NB4 (cell line): ENCODE measurements at regions not wholly inside any gene's neighbourhood (a gene's known extent, or its start where the extent isn't known, plus 50 kb on each side); places are given as distances from the start of the nearest gene placed in this dataset.

ENCODE experiments used
- DNase-seq: peaks from one replicate; pipeline ENCODE4 v3.0.0; 2010; ENCODE audit warnings: low read depth
- H3K4me3 ChIP-seq: one replicate; pipeline ENCODE4 v1.5.1; 2011; ENCODE audit warnings: mild to moderate bottlenecking, low read depth, low read length, moderate library complexity
- MAX ChIP-seq: IDR thresholded peaks from 2 replicates; pipeline ENCODE4 v1.6.1; 2011; ENCODE audit warnings: low read depth, low read length
- MYC ChIP-seq: IDR thresholded peaks from 2 replicates; pipeline ENCODE4 v1.6.1; 2011; ENCODE audit warnings: low read depth, low read length
- POLR2A ChIP-seq: IDR thresholded peaks from 2 replicates; pipeline ENCODE4 v1.6.1; 2011; ENCODE audit warnings: mild to moderate bottlenecking; ENCODE audit not compliant: insufficient read length; ENCODE audit errors: extremely low read depth
- TF ChIP-seq, protein P1 (sequence below): IDR thresholded peaks from one replicate; pipeline ENCODE4 v1.5.1; 2012; ENCODE audit warnings: low read depth, low read length

DNA sequence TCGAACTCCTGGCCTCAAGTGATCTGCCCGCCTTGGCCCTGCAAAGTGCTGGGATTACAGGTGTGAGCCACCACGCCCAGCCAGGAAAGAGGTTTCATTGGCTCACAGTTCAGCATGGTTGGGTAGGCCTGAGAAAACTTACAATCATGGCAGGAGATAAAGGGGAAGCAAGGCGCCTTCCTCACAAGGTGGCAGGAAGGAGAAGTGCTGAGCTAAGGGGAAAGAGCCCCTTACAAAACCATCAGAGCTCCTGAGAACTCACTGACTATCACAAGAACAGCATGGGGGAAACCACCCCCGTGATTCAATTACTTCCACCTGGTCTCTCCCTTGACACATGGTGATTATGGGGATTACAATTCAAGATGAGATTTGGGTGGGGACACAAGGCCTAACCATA, 411.7 kb upstream of the ZFHX3 start:
- DNase-seq = no peak
- no peak overlapping the region for H3K4me3 ChIP-seq
- TF ChIP-seq POLR2A (no peak), MAX (no peak), MYC (no peak)
- TF ChIP-seq, protein P1, sequence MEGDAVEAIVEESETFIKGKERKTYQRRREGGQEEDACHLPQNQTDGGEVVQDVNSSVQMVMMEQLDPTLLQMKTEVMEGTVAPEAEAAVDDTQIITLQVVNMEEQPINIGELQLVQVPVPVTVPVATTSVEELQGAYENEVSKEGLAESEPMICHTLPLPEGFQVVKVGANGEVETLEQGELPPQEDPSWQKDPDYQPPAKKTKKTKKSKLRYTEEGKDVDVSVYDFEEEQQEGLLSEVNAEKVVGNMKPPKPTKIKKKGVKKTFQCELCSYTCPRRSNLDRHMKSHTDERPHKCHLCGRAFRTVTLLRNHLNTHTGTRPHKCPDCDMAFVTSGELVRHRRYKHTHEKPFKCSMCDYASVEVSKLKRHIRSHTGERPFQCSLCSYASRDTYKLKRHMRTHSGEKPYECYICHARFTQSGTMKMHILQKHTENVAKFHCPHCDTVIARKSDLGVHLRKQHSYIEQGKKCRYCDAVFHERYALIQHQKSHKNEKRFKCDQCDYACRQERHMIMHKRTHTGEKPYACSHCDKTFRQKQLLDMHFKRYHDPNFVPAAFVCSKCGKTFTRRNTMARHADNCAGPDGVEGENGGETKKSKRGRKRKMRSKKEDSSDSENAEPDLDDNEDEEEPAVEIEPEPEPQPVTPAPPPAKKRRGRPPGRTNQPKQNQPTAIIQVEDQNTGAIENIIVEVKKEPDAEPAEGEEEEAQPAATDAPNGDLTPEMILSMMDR = no peak

DNA sequence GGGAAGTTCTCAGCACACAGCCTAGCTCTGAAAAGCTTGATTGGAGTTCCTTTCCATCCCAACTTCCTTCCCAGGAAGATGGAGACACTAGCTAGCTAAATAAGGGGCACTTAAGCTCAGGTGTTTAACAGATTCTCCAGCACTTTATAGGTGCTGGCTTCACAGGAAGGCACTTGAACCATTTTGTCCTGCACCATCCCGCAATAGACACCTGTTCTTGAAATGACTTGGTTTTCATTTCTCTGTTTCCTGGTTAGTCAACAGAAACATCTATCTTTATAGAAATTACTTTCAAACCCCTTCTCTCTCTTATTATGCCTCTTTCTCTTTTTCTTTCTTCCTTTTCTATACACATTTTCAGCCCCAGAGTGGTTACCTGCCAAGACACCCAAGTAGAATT, 409.9 kb upstream of the ZFHX3 start:
- TF ChIP-seq MYC (no peak), MAX (no peak), POLR2A (no peak)
- TF ChIP-seq, protein P1 = no peak
- H3K4me3 ChIP-seq = no peak overlapping the region
- DNase-seq = no peak

DNA sequence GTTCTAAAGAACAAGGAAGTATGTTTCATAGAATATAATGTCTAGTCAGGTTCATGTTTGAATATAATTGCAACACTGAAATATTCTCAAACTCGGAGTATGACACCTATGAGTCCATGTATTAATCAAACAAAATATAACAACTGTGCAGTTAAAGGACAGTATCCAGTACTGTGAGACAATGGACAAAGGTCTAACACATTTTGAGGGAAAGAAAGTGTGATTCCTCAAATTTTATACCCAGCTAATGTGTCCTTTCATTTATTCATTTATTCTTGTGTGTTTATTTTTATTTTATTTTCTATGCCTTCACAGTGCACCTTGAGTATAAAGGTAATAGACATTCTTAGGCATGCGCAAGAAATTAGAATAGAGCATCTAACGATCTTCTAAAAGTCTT, 401.0 kb upstream of the ZFHX3 start:
- DNase-seq = no peak
- no peak for TF ChIP-seq MYC
- no peak for TF ChIP-seq MAX
- TF ChIP-seq POLR2A = no peak
- TF ChIP-seq, protein P1 = no peak
- H3K4me3 ChIP-seq = no peak overlapping the region

DNA sequence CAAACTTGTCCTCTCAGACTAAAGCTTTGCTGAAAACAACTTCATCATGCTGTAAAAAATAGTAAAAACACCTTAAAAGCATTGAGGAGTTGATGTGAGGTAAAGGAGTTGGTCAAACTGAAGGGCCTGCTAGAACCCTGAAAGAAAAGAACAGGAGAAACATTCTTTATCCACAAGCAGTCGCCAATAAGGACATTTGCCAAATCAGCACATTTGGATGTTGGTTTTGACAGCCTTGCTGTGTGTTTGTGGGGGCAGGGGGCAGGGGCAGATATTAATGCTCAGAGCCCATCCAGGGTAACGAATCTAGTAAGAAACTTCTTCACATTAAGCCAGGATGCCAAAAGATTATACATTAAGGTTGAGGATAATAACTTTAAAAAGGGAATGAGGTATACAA, 399.9 kb upstream of the ZFHX3 start:
- H3K4me3 ChIP-seq = no peak overlapping the region
- no peak for TF ChIP-seq MYC
- TF ChIP-seq MAX = no peak
- TF ChIP-seq POLR2A = no peak
- TF ChIP-seq, protein P1 = no peak
- no peak for DNase-seq

DNA sequence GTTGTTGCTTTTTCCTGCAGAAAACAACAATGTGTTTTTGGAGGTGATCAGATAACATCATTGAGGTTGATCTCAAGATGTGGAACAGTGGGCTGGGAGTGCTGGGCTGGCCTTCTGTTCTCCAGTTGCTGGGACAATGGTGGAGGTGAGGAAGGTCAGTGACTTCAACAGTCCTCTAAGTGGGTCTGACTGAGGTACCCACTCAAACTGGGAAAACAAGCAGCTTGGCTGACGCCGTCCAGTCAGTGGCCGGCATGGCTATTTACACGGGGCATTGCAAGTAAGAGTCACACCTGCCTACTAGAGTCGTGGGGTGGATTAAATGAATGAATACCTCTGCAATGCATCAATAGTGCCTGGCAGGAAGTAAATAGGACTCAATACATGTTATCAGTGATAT, 386.7 kb upstream of the ZFHX3 start:
- no peak for DNase-seq
- TF ChIP-seq MAX = no peak
- TF ChIP-seq, protein P1 = no peak
- no peak for TF ChIP-seq MYC
- TF ChIP-seq POLR2A = no peak
- H3K4me3 ChIP-seq = no peak overlapping the region

- no peak overlapping the region for H3K4me3 ChIP-seq
- no peak for DNase-seq
- no peak for TF ChIP-seq MYC
- TF ChIP-seq, protein P1 = no peak
- TF ChIP-seq POLR2A = no peak
- TF ChIP-seq MAX = no peak
These were observed 385.9 kb upstream of the ZFHX3 start for GRCh38 chr16:73433731-73434307.
